Activated T-helper 2 cell treated with anti-CD3 and anti-CD28 coated beads, Interferon-gamma antibody, Interleukin-2, Interleukin-4, amounts not matched to agents 10 μg/mL and 5 μg/mL and 100 μg/mL, durations not matched to agents 14 hours and 24 hours and 36 hours (primary cell): ENCODE measurements at regions not wholly inside any gene's neighbourhood (a gene's known extent, or its start where the extent isn't known, plus 50 kb on each side); places are given as distances from the start of the nearest gene placed in this dataset.

ENCODE experiments used
- DNase-seq: peaks from one replicate; pipeline ENCODE4 v3.0.0; 2021; ENCODE audit warnings: low spot score
- H3K27ac Mint-ChIP-seq: one replicate; pipeline ENCODE4 v1.8.0; 2021; ENCODE audit warnings: mixed read lengths
- H3K27me3 Mint-ChIP-seq: one replicate; pipeline ENCODE4 v1.8.0; 2021; ENCODE audit warnings: low read depth, mixed read lengths
- H3K36me3 Mint-ChIP-seq: one replicate; pipeline ENCODE4 v1.8.0; 2021; ENCODE audit warnings: low read depth, mixed read lengths
- H3K4me1 Mint-ChIP-seq: one replicate; pipeline ENCODE4 v1.8.0; 2021; ENCODE audit warnings: low read depth, mixed read lengths
- H3K4me3 Mint-ChIP-seq: one replicate; pipeline ENCODE4 v1.8.0; 2021; ENCODE audit warnings: low read depth, mild to moderate bottlenecking, moderate library complexity, mixed read lengths
- H3K9me3 Mint-ChIP-seq: one replicate; pipeline ENCODE4 v1.8.0; 2021; ENCODE audit warnings: mixed read lengths
- intact Hi-C: fragments of 100-400 bp; cut with micrococcal nuclease; formaldehyde crosslinking; loops from one replicate; pipeline ENCODE4 v1.15.1; 2023

DNA sequence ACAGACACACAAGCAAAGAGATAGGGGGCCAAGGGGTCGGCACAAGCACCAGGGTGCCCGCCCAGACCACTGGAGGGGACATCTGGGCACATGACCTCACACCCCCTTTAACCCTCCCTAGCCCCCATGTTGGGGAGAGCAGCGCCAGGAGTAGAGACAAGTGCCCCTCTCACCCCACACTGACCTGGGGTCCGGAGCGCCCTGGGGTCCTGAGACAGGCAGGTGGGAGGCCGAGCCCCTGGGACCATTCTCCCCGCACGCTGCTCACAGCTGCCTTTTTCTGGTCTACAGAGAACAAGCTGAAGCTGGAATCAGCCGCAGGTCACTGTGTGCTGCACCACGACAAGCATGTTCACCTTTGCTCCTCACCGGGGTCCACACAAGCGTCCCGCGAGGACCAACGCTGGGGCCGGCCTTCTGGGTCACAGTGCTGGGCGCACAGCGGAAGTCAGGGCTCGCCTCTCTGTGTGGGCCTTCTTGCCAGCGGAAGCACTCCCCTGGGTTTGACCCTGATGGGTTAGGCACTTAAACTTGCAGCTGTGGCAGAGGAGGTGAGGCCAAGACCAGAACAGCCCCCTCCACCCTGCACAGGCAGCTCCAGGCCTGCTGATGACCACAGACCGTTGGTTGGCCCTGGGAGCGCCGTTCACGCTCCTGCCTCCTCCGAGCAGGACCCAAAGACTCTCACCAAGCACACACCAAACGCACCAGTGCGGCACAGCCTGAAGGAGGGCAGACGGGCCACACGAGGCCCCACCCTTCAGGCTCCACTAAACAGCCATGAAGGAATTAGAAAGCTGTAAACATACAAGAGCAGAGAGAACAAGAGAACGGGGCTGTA, 275.3 kb downstream of the EIPR1 start:
- Mint-ChIP-seq H3K27ac (no peak overlapping the region), H3K27me3 (peaks cover 12% of the 10 kb centered on the region), H3K4me1 (no peaks in the 10 kb centered on the region), H3K4me3 (no peak overlapping the region), H3K9me3 (no peaks in the 10 kb centered on the region), H3K36me3 (no peaks in the 10 kb centered on the region)
- no peak for DNase-seq
- intact Hi-C loops = no loop called here

GRCh38 chr2:3101016-3101942, 276.3 kb downstream of the EIPR1 start:
- Mint-ChIP-seq H3K4me1 (no peaks in the 10 kb centered on the region), H3K27ac (no peak overlapping the region)
- DNase-seq = no peak

DNA sequence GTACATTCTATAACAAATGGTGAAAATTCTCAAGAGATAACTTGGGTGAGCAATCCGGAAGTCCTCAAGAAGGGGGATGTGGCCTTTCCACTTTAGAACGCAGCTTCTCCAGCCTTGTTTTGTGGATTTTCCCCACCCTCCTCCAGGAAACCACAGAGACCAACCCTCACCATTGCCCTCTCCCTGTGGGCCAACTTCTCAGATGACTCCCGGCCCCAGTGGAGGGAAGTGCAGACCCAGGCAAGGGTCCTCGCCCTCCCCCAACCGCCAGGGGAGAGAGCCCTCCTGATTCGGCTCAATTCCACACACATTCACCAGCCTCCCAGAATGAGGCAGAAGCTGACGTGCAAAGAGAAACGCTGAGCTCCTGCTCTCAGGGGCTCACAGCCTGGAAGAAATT, 277.2 kb downstream of the EIPR1 start:
- H3K27ac Mint-ChIP-seq = no peak overlapping the region
- no peaks in the 10 kb centered on the region for H3K9me3 Mint-ChIP-seq
- peaks cover 12% of the 10 kb centered on the region for H3K27me3 Mint-ChIP-seq
- no peaks in the 10 kb centered on the region for H3K36me3 Mint-ChIP-seq
- no peaks in the 10 kb centered on the region for H3K4me1 Mint-ChIP-seq
- DNase-seq = no peak
- H3K4me3 Mint-ChIP-seq = no peak overlapping the region
- intact Hi-C loops = no loop called here

More at GRCh38 chr2:3101016-3101942, 276.3 kb downstream of the EIPR1 start:
- Mint-ChIP-seq H3K27me3 (peaks cover 12% of the 10 kb centered on the region), H3K4me3 (no peak overlapping the region), H3K9me3 (no peaks in the 10 kb centered on the region), H3K36me3 (no peaks in the 10 kb centered on the region)
- intact Hi-C loops = no loop called here

DNA sequence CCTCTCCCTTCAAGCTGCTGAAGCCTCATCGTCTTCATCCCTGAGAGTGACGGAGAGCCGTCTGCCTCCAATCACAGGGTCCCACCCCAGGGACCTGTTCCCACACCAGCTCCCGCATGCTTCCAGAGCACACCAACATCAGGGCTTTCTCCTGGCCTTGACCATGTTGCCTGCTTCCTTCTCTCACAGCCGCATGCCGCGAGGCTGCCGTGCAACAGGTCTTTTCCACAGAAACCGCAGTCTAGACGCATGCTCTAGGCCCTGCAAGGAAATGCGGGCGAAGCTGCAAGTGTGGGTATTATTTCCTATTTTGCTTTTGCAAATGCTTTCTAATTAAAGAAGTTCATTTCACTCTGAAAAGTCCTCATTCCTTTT, 277.8 kb downstream of the EIPR1 start:
- peaks cover 12% of the 10 kb centered on the region for H3K27me3 Mint-ChIP-seq
- intact Hi-C loops = no loop called here

GRCh38 chr2:3099145-3099859, 278.3 kb downstream of the EIPR1 start:
- intact Hi-C loops = no loop called here
- Mint-ChIP-seq H3K9me3 (no peaks in the 10 kb centered on the region), H3K27me3 (peaks cover 12% of the 10 kb centered on the region), H3K4me3 (no peak overlapping the region), H3K4me1 (no peaks in the 10 kb centered on the region), H3K27ac (no peak overlapping the region), H3K36me3 (no peaks in the 10 kb centered on the region)
- no peak for DNase-seq

More for the DNA sequence above, 277.8 kb downstream of the EIPR1 start:
- Mint-ChIP-seq H3K9me3 (no peaks in the 10 kb centered on the region), H3K36me3 (no peaks in the 10 kb centered on the region), H3K27ac (no peak overlapping the region), H3K4me3 (no peak overlapping the region), H3K4me1 (no peaks in the 10 kb centered on the region)
- DNase-seq = no peak

DNA sequence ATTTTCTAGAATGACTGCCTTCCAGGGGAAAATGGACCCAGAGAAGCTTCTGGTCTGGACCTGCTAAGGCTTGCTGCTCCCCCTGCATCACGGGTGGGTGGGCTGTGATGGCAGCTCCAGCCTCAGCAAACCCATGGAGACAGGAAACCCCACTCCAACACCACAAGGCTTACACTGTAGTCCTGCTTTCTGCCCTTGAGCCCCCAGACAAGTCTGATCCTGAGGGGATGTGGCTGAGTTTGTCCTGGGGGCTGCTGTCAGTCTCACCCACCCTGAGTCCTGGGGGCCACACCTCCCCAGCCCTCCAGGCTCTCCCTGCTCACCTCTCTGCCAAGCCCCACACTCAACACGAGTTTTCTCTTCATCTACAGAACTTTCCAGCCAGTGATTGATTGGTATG, 279.4 kb downstream of the EIPR1 start:
- Mint-ChIP-seq H3K27ac (no peak overlapping the region), H3K36me3 (no peaks in the 10 kb centered on the region), H3K27me3 (peaks cover 9% of the 10 kb centered on the region), H3K9me3 (no peaks in the 10 kb centered on the region), H3K4me1 (no peaks in the 10 kb centered on the region), H3K4me3 (no peak overlapping the region)
- no peak for DNase-seq
- intact Hi-C loops = no loop called here

DNA sequence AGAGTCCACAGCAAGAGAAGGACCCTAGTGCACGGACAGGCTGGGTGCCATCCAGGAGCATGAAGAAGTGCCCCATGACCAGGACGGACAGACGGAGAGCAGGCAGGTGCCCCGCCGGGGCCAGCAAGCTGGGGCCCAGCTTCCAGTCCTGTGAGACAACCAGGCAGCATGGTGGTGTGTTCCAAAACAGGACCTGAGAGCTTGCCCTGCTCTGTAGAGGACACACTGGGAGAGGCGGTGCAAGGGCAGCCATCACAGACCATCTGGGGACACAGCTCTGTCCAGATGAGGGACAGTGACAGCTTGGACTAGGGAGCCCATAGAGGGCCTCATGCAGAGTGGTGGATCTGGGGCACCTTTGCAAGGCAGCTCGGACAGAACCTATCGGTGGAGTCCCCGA, 279.8 kb downstream of the EIPR1 start:
- Mint-ChIP-seq H3K36me3 (no peaks in the 10 kb centered on the region), H3K4me1 (no peaks in the 10 kb centered on the region), H3K9me3 (no peaks in the 10 kb centered on the region), H3K4me3 (no peak overlapping the region), H3K27ac (no peak overlapping the region), H3K27me3 (peaks cover 6% of the 10 kb centered on the region)
- intact Hi-C loops = no loop called here
- no peak for DNase-seq

- Mint-ChIP-seq H3K9me3 (no peaks in the 10 kb centered on the region), H3K4me1 (no peaks in the 10 kb centered on the region), H3K27me3 (peaks cover 11% of the 10 kb centered on the region), H3K27ac (no peak overlapping the region), H3K4me3 (no peak overlapping the region), H3K36me3 (no peaks in the 10 kb centered on the region)
- no peak for DNase-seq
- intact Hi-C loops = no loop called here
Observed at GRCh38 chr2:3094999-3095958, 282.3 kb downstream of the EIPR1 start.

- Mint-ChIP-seq H3K27me3 (peaks cover 14% of the 10 kb centered on the region), H3K4me1 (no peaks in the 10 kb centered on the region), H3K4me3 (no peak overlapping the region), H3K9me3 (peaks cover 3% of the 10 kb centered on the region), H3K27ac (no peak overlapping the region), H3K36me3 (no peaks in the 10 kb centered on the region)
- intact Hi-C loops = no loop called here
- no peak for DNase-seq
Observed at GRCh38 chr2:3094318-3094717, 283.3 kb downstream of the EIPR1 start.

DNA sequence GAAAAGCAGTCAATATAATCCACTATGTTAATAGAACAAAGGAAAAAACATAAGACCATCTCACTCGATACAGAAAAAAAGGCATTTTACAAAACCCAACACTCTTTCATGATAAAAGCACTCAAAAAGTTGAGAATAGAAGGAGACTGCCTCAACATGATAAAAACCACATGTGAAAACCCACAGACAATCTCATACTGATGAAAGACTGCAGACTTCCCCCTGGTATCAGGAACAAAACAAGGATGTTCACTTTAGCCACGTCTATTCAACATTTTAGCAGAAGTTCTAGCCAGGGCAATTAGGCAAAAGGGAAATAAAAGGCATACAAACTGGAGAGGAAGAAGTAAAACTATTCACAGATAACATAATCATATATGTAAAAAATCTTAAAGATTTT, 285.9 kb downstream of the EIPR1 start:
- no peak for DNase-seq
- peaks cover 14% of the 10 kb centered on the region for H3K27me3 Mint-ChIP-seq
- intact Hi-C loops = no loop called here
- no peaks in the 10 kb centered on the region for H3K36me3 Mint-ChIP-seq
- H3K4me3 Mint-ChIP-seq = no peak overlapping the region
- peaks cover 7% of the 10 kb centered on the region for H3K9me3 Mint-ChIP-seq
- no peak overlapping the region for H3K27ac Mint-ChIP-seq
- H3K4me1 Mint-ChIP-seq = no peaks in the 10 kb centered on the region

- DNase-seq = no peak
- Mint-ChIP-seq H3K4me3 (no peak overlapping the region), H3K27ac (no peak overlapping the region), H3K36me3 (no peaks in the 10 kb centered on the region), H3K9me3 (no peaks in the 10 kb centered on the region), H3K27me3 (peaks cover 7% of the 10 kb centered on the region), H3K4me1 (no peaks in the 10 kb centered on the region)
- intact Hi-C loops = no loop called here
Observed at GRCh38 chr2:3082705-3083104, 294.9 kb downstream of the EIPR1 start.
